GM23248 (cell line): ENCODE measurements at regions not wholly inside any gene's neighbourhood (a gene's known extent, or its start where the extent isn't known, plus 50 kb on each side); places are given as distances from the start of the nearest gene placed in this dataset.
"Not testable (repeated sequence)": the region's sequence is repeated elsewhere in the genome, so short reads cannot be mapped to it uniquely, and the experiment has no call there.

Source experiments
- DNase-seq: peaks from one replicate; pipeline ENCODE4 v3.0.0-alpha.2; 2015
- H2AFZ ChIP-seq: fragments of 200-600 bp; sonication (generic); 2 replicates; pipeline ENCODE4 v1.6.1; 2016; ENCODE audit warnings: antibody characterized with exemption
- H3F3A ChIP-seq: fragments of 200-600 bp; sonication (generic); 2 replicates; pipeline ENCODE4 v1.6.1; 2016; ENCODE audit warnings: mild to moderate bottlenecking, antibody characterized with exemption, mixed run types; ENCODE audit not compliant: insufficient read depth
- H3K27ac ChIP-seq: fragments of 200-600 bp; sonication (generic); 2 replicates; pipeline ENCODE4 v1.5.1; 2016; ENCODE audit warnings: mild to moderate bottlenecking
- H3K27me3 ChIP-seq: fragments of 200-600 bp; sonication (generic); replicated peaks from 2 replicates; pipeline ENCODE4 v1.6.1; 2016; ENCODE audit warnings: mild to moderate bottlenecking; ENCODE audit not compliant: insufficient read depth
- H3K36me3 ChIP-seq: fragments of 200-600 bp; sonication (generic); 2 replicates; pipeline ENCODE4 v1.6.1; 2016; ENCODE audit warnings: low read depth, mild to moderate bottlenecking
- H3K4me1 ChIP-seq: fragments of 200-600 bp; sonication (generic); 2 replicates; pipeline ENCODE4 v1.6.1; 2016; ENCODE audit warnings: mild to moderate bottlenecking; ENCODE audit not compliant: insufficient read depth
- H3K4me2 ChIP-seq: fragments of 200-600 bp; sonication (generic); one replicate; pipeline ENCODE4 v1.6.1; 2016; ENCODE audit warnings: mild to moderate bottlenecking; ENCODE audit not compliant: unreplicated experiment
- H3K4me3 ChIP-seq: fragments of 200-600 bp; sonication (generic); 2 replicates; pipeline ENCODE4 v1.5.1; 2016; ENCODE audit warnings: mild to moderate bottlenecking
- H3K79me2 ChIP-seq: fragments of 200-600 bp; sonication (generic); 2 replicates; pipeline ENCODE4 v1.6.1; 2016; ENCODE audit warnings: mild to moderate bottlenecking; ENCODE audit not compliant: insufficient read depth
- H3K9ac ChIP-seq: fragments of 200-600 bp; sonication (generic); 2 replicates; pipeline ENCODE4 v1.6.1; 2016; ENCODE audit warnings: mild to moderate bottlenecking
- H3K9me2 ChIP-seq: fragments of 200-600 bp; sonication (generic); 2 replicates; pipeline ENCODE4 v1.6.1; 2016; ENCODE audit warnings: mixed run types, mild to moderate bottlenecking, moderate library complexity; ENCODE audit not compliant: insufficient read depth
- H3K9me3 ChIP-seq: fragments of 200-600 bp; sonication (generic); one replicate; pipeline ENCODE4 v1.6.1; 2017; ENCODE audit warnings: low read depth
- H4K20me1 ChIP-seq: fragments of 200-600 bp; sonication (generic); 2 replicates; pipeline ENCODE4 v1.6.0; 2016; ENCODE audit not compliant: insufficient read depth
- EZH2 ChIP-seq: fragments of 200-600 bp; sonication (generic); IDR thresholded peaks from 2 replicates; pipeline ENCODE4 v1.6.1; 2018; ENCODE audit warnings: antibody characterized with exemption, mild to moderate bottlenecking; ENCODE audit not compliant: insufficient read depth, poor library complexity, severe bottlenecking
- EZH2phosphoT487 ChIP-seq: fragments of 200-600 bp; sonication (generic); IDR thresholded peaks from 2 replicates; pipeline ENCODE4 v1.6.1; 2018; ENCODE audit warnings: antibody characterized with exemption, moderate library complexity, mild to moderate bottlenecking, low read depth; ENCODE audit not compliant: insufficient read depth
- WGBS, 2 experiments: methylation state at CpG; one replicate each; pipeline ENCODE4 v1.1.6; 2015 to 2017; ENCODE audit warnings: low lambda C conversion rate in 2 of 2, low coverage in 1 of 2; ENCODE audit errors: missing lambda C conversion rate in 2 of 2; 5-methylcytosine and 5-hydroxymethylcytosine counted together
- in situ Hi-C: fragments of 300-500 bp; cut with MboI; formaldehyde crosslinking; loops from 2 replicates; pipeline ENCODE4 v1.15.0; 2020

DNA sequence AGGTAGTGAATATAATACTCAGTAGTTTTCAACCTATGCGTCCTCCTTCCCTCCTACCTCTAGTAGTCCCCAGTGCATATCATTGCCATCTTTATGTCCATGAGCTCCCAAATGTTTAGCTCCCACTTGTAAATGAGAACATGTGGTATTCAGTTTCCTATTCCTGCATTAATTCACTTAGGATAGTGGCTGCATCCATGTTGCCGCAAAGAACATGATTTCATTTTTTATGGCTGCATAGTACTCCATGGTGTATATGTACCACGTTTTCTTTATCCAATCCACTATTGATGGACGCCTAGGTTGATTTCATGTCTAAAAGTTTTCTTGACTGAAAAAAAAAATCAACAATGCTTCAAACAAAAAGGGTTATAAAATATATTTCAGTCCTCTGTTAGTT lies 303.4 kb upstream of the SGCG start:
- in situ Hi-C loops = no loop called here
- 63 to 70% methylated on average over 4 of the region's 4 CpGs for WGBS, 2 experiments

DNA sequence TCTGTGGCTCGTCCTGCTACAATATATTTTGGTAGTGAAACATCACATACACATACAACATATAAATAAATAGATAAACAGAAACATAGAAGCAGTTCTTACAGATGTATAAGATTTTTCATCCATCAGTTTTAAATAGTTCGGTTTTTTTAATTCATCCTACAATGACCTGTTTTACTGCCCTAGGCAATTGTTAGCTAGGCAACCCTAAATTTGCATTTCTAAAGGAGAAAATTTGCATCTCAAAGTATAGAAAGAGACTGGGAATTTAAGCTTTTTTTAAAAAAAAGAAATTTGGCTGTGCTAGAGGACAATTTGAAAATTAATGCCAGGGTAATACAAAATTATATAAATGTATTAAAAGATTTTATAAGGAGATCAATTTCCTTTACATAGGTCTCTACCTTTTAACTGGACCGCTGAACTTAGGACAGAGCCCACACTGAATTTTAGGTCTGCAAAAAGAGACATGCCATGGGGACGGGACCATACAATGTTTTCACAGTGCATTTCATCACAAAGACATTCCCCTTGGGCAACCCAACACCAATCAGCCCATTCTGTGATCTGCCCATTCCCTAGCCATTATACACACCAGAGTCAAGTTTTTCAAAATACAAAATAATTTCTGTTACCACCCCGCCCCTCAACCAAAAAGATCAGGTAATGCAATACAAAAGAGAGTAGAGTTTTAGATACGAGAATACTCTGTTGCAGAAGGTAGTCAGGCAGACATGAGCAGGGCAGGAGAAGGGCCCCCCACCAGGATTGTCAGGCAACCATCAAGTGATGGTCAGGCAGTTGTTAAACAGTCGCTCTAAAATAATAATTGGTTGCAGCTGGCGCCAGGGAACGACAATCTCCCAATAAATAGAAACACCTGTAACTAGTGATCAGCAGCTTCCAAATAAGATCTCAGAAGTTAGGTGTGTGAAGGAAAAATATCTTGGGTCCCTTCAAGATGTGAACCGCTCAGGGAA lies 299.7 kb upstream of the SGCG start:
- 56 to 61% methylated on average over 10 of the region's 10 CpGs for WGBS, 2 experiments
- Histone ChIP-seq H3K36me3 (no peaks in the 10 kb centered on the region), H3K4me2 (no peak overlapping the region), H3K9me3 (no peaks in the 10 kb centered on the region), H3K79me2 (no peaks in the 10 kb centered on the region), H3K9me2 (no peaks in the 10 kb centered on the region), H3K9ac (no peak overlapping the region), H4K20me1 (no peaks in the 10 kb centered on the region), H3K27me3 (no peaks in the 10 kb centered on the region), H3K4me1 (no peaks in the 10 kb centered on the region), H2AFZ (no peak overlapping the region), H3F3A (no peaks in the 10 kb centered on the region), H3K4me3 (no peak overlapping the region), H3K27ac (no peak overlapping the region)
- no peak for TF ChIP-seq EZH2phosphoT487
- TF ChIP-seq EZH2 = no peak
- in situ Hi-C loops = no loop called here
- DNase-seq = no peak

More for the DNA sequence above, 303.4 kb upstream of the SGCG start:
- Histone ChIP-seq H2AFZ (no peak overlapping the region), H3K9me2 (no peaks in the 10 kb centered on the region), H4K20me1 (no peaks in the 10 kb centered on the region), H3F3A (no peaks in the 10 kb centered on the region), H3K4me3 (no peak overlapping the region), H3K4me1 (no peaks in the 10 kb centered on the region), H3K9ac (no peak overlapping the region), H3K36me3 (no peaks in the 10 kb centered on the region), H3K27me3 (no peaks in the 10 kb centered on the region), H3K27ac (no peak overlapping the region), H3K79me2 (no peaks in the 10 kb centered on the region), H3K4me2 (no peak overlapping the region), H3K9me3 (no peaks in the 10 kb centered on the region)
- no peak for TF ChIP-seq EZH2
- no peak for TF ChIP-seq EZH2phosphoT487
- DNase-seq = no peak

DNA sequence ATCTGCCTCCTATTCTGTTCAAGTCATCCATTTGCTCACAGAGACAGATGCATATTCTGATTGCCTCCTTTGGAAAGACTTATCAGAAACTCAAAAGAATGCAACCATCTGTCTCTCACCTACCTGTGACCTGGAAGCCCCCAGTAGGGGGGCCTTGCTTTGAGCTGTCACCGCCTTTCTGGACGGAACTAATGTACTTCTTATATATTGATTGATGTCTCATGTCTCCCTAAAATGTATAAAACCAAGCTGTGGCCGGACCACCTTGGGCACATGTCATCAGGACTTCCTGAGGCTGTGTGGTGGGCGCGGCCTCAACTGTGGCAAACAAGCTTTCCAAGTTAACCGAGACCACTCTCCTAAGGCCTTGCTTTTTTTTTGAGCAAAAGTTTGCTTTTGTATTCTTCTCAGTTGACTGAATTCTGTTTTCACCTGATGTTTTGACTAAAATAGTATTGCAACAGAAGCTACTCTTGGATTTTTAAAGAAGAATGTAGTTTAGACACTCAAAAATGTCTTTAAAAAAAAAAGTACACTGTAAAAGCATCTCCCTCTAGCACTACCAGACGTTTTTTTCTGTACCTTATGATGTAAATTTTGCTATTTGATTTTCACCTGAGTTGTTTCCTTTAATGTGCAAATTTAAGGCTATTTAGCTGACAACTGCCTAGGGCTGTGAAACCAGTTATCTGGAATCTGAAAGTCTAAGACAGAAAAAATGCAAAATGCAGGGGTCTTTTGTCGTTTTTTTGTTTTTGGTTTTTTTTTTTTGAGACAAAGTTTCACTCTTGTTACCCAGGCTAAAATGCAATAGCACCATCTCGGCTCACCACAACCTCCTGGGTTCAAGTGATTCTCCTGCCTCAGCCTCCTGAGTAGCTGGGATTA lies 298.8 kb upstream of the SGCG start:
- H3K4me3 ChIP-seq, in situ Hi-C loops: not testable (repeated sequence)

DNA sequence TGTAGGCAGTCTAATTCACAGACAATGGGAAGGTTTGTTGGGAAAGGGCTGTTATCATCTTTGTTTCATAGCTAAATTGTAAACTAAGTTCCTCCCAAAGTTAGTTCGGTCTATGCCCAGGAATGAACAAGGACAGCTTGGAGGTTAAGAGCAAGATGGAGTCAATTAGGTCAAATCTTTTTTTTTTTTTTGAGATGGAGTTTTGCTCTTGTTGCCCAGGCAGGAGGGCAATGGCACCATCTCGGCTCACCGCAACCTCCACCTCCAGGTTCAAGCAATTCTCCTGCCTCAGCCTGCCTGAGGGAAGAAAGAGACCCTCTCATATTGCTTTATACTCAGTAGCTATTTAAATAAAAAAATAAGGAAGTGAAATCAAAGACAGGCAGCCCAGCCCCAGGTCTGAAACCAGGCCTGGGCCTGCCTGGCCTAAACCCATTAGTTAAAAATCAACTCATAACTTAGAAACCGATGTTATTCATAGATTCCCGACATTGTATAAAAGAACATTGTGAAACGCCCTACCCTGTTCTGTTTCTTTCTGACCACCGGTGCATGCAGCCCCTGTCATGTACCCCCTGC lies 297.4 kb upstream of the SGCG start:
- no peak for DNase-seq
- Histone ChIP-seq H3K27ac (no peak overlapping the region), H3K9me2 (no peaks in the 10 kb centered on the region), H3F3A (no peaks in the 10 kb centered on the region), H3K9me3 (no peaks in the 10 kb centered on the region), H3K36me3 (no peaks in the 10 kb centered on the region), H2AFZ (no peak overlapping the region), H3K9ac (no peak overlapping the region), H4K20me1 (no peaks in the 10 kb centered on the region), H3K79me2 (no peaks in the 10 kb centered on the region), H3K4me2 (no peak overlapping the region), H3K4me3 (no peak overlapping the region), H3K4me1 (no peaks in the 10 kb centered on the region), H3K27me3 (no peaks in the 10 kb centered on the region)
- in situ Hi-C loops = no loop called here
- WGBS, 2 experiments = 65 to 83% methylated on average over 7 of the region's 7 CpGs
- TF ChIP-seq EZH2phosphoT487 (no peak), EZH2 (no peak)

More for the DNA sequence above, 298.8 kb upstream of the SGCG start:
- not testable (repeated sequence) for H3K4me1 ChIP-seq, H3K9ac ChIP-seq, H3F3A ChIP-seq, DNase-seq, H3K27me3 ChIP-seq, H3K9me2 ChIP-seq, H2AFZ ChIP-seq, H3K36me3 ChIP-seq, H3K9me3 ChIP-seq, H3K4me2 ChIP-seq, H3K27ac ChIP-seq, H4K20me1 ChIP-seq, H3K79me2 ChIP-seq
- 49 to 51% methylated on average over 9 of the region's 9 CpGs for WGBS, 2 experiments
